ENCODE measurements at regions not wholly inside any gene's neighbourhood (a gene's known extent, or its start where the extent isn't known, plus 50 kb on each side); places are given as distances from the start of the nearest gene placed in this dataset.

DNA sequence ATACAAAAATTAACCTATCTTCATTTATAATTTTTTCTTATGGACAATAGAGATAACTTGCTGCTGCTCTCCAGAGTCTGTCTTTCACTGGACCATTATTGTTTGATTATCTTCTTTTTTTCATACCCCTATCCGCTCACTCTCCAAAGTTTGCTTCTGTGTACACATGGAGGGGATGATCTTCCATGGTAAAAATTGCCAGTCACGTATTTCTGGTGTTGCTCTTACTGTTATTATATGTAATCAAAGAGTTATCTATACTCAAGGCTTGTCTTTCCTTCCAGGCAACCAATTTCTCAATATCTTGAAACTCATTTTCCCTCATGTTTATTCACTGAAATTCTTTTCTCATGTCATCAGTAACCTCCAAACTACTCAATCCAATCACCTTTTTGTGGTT is 817.8 kb upstream of the NECTIN3 start:
- Mint-ChIP-seq H3K9me3 (peaks cover 0 to 5% (median 0%) of the 10 kb centered on the region in 3 donors), H3K27ac (no peak overlapping the region), H3K4me3 (no peak overlapping the region), H3K36me3 (no peaks in the 10 kb centered on the region), H3K4me1 (no peaks in the 10 kb centered on the region), H3K27me3 (peaks cover 0 to 5% of the 10 kb centered on the region in 2 donors)
- H3K4me1 ChIP-seq (ENCODE audit: control insufficient read depth in 1 of 2, extremely low read depth in 1 of 2, insufficient read depth in 2 of 2, low read length in 2 of 2) = no peaks in the 10 kb centered on the region
- H3K27me3 ChIP-seq (replicated peaks in 1 of 2; ENCODE audit: control insufficient read depth in 2 of 2, extremely low read depth in 1 of 2, insufficient read depth in 2 of 2, low read length in 1 of 2) = no peaks in the 10 kb centered on the region
- H3K4me3 ChIP-seq (ENCODE audit: control insufficient read depth in 1 of 2, extremely low read depth in 1 of 2, low read length in 1 of 2) = no peak overlapping the region
- CTCF ChIA-PET = no interaction called here
- no peaks in the 10 kb centered on the region for H3K36me3 ChIP-seq (ENCODE audit: control insufficient read depth in 2 of 2, extremely low read depth in 1 of 2, insufficient read depth in 1 of 2, low read length in 1 of 2)
- ATAC-seq (replicated peaks in 1 of 4) (no peak), DNase-seq (no peak)
- H3K27ac ChIP-seq (ENCODE audit: low read length) = no peak overlapping the region
- POLR2A ChIA-PET = no interaction called here
- H3K9me3 ChIP-seq = no peaks in the 10 kb centered on the region
- WGBS (ENCODE audit: insufficient coverage) = no CpG with 5 or more reads among the region's 2 CpGs

DNA sequence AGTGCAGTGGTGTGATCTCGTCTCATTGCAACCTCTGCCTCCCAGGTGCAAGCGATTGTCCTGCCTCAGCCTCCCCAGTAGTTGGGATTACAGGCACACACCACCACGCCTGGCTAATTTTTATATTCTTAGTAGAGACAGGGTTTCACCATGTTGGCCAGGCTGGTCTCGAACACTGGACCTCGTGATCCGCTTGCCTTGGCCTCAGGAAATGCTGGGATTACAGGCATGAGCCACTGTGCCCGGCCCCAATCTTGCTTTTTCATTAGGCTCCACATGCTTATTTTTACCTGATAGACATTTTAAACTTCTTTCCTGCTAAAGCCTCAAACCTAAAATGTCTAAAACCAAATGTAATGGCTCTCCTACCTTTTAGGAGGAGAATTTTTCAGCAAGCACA is 817.0 kb upstream of the NECTIN3 start:
- Mint-ChIP-seq H3K4me1 (no peaks in the 10 kb centered on the region), H3K4me3 (no peak overlapping the region), H3K27ac (no peak overlapping the region), H3K27me3 (peaks cover 0 to 7% of the 10 kb centered on the region in 2 donors), H3K9me3 (peaks cover 0 to 5% (median 0%) of the 10 kb centered on the region in 3 donors), H3K36me3 (no peaks in the 10 kb centered on the region)
- ChIA-PET CTCF (no interaction called here), POLR2A (no interaction called here)
- no peaks in the 10 kb centered on the region for H3K9me3 ChIP-seq
- H3K27me3 ChIP-seq (replicated peaks in 1 of 2; ENCODE audit: control insufficient read depth in 2 of 2, extremely low read depth in 1 of 2, insufficient read depth in 2 of 2, low read length in 1 of 2) = no peaks in the 10 kb centered on the region
- DNase-seq (no peak), ATAC-seq (replicated peaks in 1 of 4) (no peak)
- no peak overlapping the region for H3K27ac ChIP-seq (ENCODE audit: low read length)
- H3K4me1 ChIP-seq (ENCODE audit: control insufficient read depth in 1 of 2, extremely low read depth in 1 of 2, insufficient read depth in 2 of 2, low read length in 2 of 2) = no peaks in the 10 kb centered on the region
- WGBS (ENCODE audit: insufficient coverage) = 94% methylated on average over 4 of the region's 7 CpGs
- H3K36me3 ChIP-seq (ENCODE audit: control insufficient read depth in 2 of 2, extremely low read depth in 1 of 2, insufficient read depth in 1 of 2, low read length in 1 of 2) = no peaks in the 10 kb centered on the region
- no peak overlapping the region for H3K4me3 ChIP-seq (ENCODE audit: control insufficient read depth in 1 of 2, extremely low read depth in 1 of 2, low read length in 1 of 2)

DNA sequence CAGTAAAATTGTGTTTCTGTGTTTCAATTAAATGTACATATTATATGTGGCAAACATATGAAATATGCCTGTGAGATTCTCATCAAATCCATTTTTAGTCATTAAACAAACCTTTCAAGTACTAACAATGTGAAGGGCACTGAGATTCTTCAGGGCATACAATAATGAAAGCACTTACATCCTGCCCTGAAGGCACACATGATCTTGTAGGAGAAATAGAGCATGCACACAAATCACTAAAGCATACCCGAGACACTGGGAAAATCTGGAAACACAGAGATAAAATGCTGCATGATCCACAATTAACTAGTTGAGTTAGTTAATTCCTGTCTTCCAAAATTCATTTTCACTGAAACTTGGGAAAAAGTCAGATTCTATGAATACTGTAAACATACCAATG is 810.5 kb upstream of the NECTIN3 start:
- DNase-seq (no peak), ATAC-seq (replicated peaks in 1 of 4) (no peak)
- no peak overlapping the region for H3K27ac ChIP-seq (ENCODE audit: low read length)
- H3K4me1 Mint-ChIP-seq = no peaks in the 10 kb centered on the region
- no peaks in the 10 kb centered on the region for H3K4me1 ChIP-seq (ENCODE audit: control insufficient read depth in 1 of 2, extremely low read depth in 1 of 2, insufficient read depth in 2 of 2, low read length in 2 of 2)
- H3K9me3 ChIP-seq = no peaks in the 10 kb centered on the region
- H3K4me3 ChIP-seq (ENCODE audit: control insufficient read depth in 1 of 2, extremely low read depth in 1 of 2, low read length in 1 of 2) = no peak overlapping the region
- no peaks in the 10 kb centered on the region for H3K36me3 ChIP-seq (ENCODE audit: control insufficient read depth in 2 of 2, extremely low read depth in 1 of 2, insufficient read depth in 1 of 2, low read length in 1 of 2)
- peaks cover 0 to 5% (median 0%) of the 10 kb centered on the region in 3 donors for H3K9me3 Mint-ChIP-seq
- H3K27ac Mint-ChIP-seq = no peak overlapping the region
- H3K27me3 ChIP-seq (replicated peaks in 1 of 2; ENCODE audit: control insufficient read depth in 2 of 2, extremely low read depth in 1 of 2, insufficient read depth in 2 of 2, low read length in 1 of 2) = no peaks in the 10 kb centered on the region
- H3K27me3 Mint-ChIP-seq = peaks cover 0 to 7% of the 10 kb centered on the region in 2 donors
- no peaks in the 10 kb centered on the region for H3K36me3 Mint-ChIP-seq
- WGBS (ENCODE audit: insufficient coverage) = no CpG with 5 or more reads among the region's 1 CpG
- POLR2A ChIA-PET = no interaction called here
- no peak overlapping the region for H3K4me3 Mint-ChIP-seq
- CTCF ChIA-PET = no interaction called here

DNA sequence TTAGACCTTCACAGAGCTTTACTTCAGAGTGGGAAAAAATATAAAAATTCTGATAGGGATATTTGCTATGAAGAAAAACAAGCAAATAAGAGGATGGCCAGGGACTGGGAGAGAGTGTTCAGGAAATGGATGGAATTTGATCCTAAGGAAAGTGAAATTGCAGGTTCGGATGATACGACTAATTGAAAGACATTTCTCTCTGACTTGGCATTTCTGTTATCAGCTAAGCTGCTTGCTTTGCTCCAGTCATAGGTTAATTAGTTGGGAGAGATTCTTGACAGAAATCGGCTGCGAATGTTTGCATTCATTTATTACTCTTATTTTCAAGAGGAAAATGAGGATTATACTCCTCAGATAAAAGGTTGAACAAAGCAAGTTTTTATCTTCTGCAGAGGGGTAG is 808.7 kb upstream of the NECTIN3 start:
- Mint-ChIP-seq H3K27me3 (peaks cover 0 to 5% of the 10 kb centered on the region in 2 donors), H3K9me3 (peaks cover 0 to 4% (median 0%) of the 10 kb centered on the region in 3 donors), H3K4me1 (no peaks in the 10 kb centered on the region), H3K27ac (no peak overlapping the region), H3K36me3 (no peaks in the 10 kb centered on the region), H3K4me3 (no peak overlapping the region)
- no peak for ATAC-seq (replicated peaks in 1 of 4)
- POLR2A ChIA-PET = no interaction called here
- H3K27me3 ChIP-seq (replicated peaks in 1 of 2; ENCODE audit: control insufficient read depth in 2 of 2, extremely low read depth in 1 of 2, insufficient read depth in 2 of 2, low read length in 1 of 2) = no peaks in the 10 kb centered on the region
- H3K9me3 ChIP-seq = no peaks in the 10 kb centered on the region
- H3K4me3 ChIP-seq (ENCODE audit: control insufficient read depth in 1 of 2, extremely low read depth in 1 of 2, low read length in 1 of 2) = no peak overlapping the region
- H3K27ac ChIP-seq (ENCODE audit: low read length) = no peak overlapping the region
- no peaks in the 10 kb centered on the region for H3K36me3 ChIP-seq (ENCODE audit: control insufficient read depth in 2 of 2, extremely low read depth in 1 of 2, insufficient read depth in 1 of 2, low read length in 1 of 2)
- DNase-seq = no peak
- CTCF ChIA-PET = no interaction called here
- no peaks in the 10 kb centered on the region for H3K4me1 ChIP-seq (ENCODE audit: control insufficient read depth in 1 of 2, extremely low read depth in 1 of 2, insufficient read depth in 2 of 2, low read length in 2 of 2)
- 100% methylated on average over 1 of the region's 4 CpGs for WGBS (ENCODE audit: insufficient coverage)

DNA sequence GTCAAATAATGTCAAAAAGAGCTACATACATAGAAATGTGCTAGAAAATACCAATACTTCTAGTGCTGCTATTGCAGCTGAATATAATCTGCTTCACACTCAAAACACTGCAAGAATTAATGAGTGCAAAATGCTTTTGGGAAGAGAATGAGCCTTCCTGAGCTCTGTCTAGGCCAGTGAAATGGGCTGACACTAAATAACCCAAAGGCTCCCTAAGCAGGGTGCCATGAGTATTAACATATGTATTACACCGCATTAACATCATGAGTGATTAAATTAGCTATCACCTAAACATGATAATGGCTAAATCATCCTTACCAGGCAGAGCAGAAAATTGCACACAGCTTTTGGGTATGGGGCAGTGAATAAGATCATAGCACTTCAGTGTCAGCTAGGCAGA is 806.3 kb upstream of the NECTIN3 start:
- no peaks in the 10 kb centered on the region for H3K9me3 ChIP-seq
- Mint-ChIP-seq H3K4me3 (no peak overlapping the region), H3K9me3 (no peaks in the 10 kb centered on the region), H3K27ac (no peak overlapping the region), H3K27me3 (no peaks in the 10 kb centered on the region), H3K36me3 (no peaks in the 10 kb centered on the region), H3K4me1 (no peaks in the 10 kb centered on the region)
- no peaks in the 10 kb centered on the region for H3K36me3 ChIP-seq (ENCODE audit: control insufficient read depth in 2 of 2, extremely low read depth in 1 of 2, insufficient read depth in 1 of 2, low read length in 1 of 2)
- POLR2A ChIA-PET = no interaction called here
- no peak overlapping the region for H3K4me3 ChIP-seq (ENCODE audit: control insufficient read depth in 1 of 2, extremely low read depth in 1 of 2, low read length in 1 of 2)
- no peak overlapping the region for H3K27ac ChIP-seq (ENCODE audit: low read length)
- WGBS (ENCODE audit: insufficient coverage) = no CpG with 5 or more reads among the region's 1 CpG
- no peaks in the 10 kb centered on the region for H3K27me3 ChIP-seq (replicated peaks in 1 of 2; ENCODE audit: control insufficient read depth in 2 of 2, extremely low read depth in 1 of 2, insufficient read depth in 2 of 2, low read length in 1 of 2)
- H3K4me1 ChIP-seq (ENCODE audit: control insufficient read depth in 1 of 2, extremely low read depth in 1 of 2, insufficient read depth in 2 of 2, low read length in 2 of 2) = no peaks in the 10 kb centered on the region
- ATAC-seq (replicated peaks in 1 of 4) (no peak), DNase-seq (no peak)
- CTCF ChIA-PET = no interaction called here

DNA sequence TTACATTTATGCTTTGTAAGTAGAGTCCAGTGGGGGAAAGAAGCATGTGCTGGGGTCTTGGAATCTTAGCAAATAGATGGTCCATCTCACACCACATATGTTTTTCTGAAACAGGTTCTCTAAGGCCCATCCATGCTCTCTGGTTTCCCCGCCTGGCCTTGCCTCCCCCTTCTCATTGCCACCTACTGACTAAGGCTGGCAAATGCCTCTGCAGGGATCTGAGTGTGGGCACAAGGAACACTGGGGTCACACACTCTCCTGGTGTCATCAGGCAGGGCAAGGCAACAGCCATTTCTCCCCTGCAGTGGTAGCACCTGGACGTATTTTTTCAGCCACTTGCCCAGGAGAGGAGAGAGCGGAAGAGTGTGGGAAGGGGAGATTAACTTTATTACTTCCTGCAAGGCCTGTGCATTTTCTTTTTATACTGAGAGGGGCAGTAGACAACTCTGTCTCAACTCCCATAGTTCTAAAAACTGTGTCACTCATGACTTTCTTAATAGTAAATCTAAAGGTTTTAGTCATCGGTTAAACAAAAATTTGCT is 804.2 kb upstream of the NECTIN3 start:
- 71% methylated on average over 1 of the region's 4 CpGs for WGBS (ENCODE audit: insufficient coverage)
- CTCF ChIA-PET = no interaction called here

DNA sequence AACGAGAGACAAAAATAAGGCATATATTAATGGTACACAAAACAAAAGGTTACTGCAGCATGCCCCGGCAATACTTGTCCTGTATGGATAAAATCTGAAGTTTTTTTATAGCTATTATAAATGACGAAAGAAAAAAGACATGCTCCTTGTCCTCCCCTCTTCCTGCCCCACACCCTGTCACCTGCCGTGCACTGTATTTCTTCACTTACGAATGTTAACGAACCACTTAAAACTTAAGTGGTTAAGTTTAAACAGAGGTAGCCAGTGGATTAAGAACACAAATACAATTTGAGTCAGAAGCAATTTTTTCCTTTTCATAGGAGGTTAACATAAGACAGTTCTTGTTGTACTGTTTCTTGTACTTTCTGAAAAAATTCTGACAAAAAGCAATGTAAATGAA is 799.1 kb upstream of the NECTIN3 start:
- H3K9me3 ChIP-seq = no peaks in the 10 kb centered on the region
- Mint-ChIP-seq H3K36me3 (no peaks in the 10 kb centered on the region), H3K27ac (no peak overlapping the region), H3K9me3 (no peaks in the 10 kb centered on the region), H3K4me3 (no peak overlapping the region), H3K4me1 (no peaks in the 10 kb centered on the region), H3K27me3 (peaks cover 0 to under 1% of the 10 kb centered on the region in 2 donors)
- no peaks in the 10 kb centered on the region for H3K36me3 ChIP-seq (ENCODE audit: control insufficient read depth in 2 of 2, extremely low read depth in 1 of 2, insufficient read depth in 1 of 2, low read length in 1 of 2)
- POLR2A ChIA-PET = interaction anchor here in 1 of 2 donors (1.0 kb wide), 1 partner anchor 20 kb away, joined by 3 read pairs; no protein-coding TSS in a partner anchor
- CTCF ChIA-PET = no interaction called here
- no peak for ATAC-seq (replicated peaks in 1 of 4)
- no peak for DNase-seq
- H3K27ac ChIP-seq (ENCODE audit: low read length) = no peak overlapping the region
- H3K27me3 ChIP-seq (replicated peaks in 1 of 2; ENCODE audit: control insufficient read depth in 2 of 2, extremely low read depth in 1 of 2, insufficient read depth in 2 of 2, low read length in 1 of 2) = no peaks in the 10 kb centered on the region
- WGBS (ENCODE audit: insufficient coverage) = no CpG with 5 or more reads among the region's 6 CpGs
- H3K4me1 ChIP-seq (ENCODE audit: control insufficient read depth in 1 of 2, extremely low read depth in 1 of 2, insufficient read depth in 2 of 2, low read length in 2 of 2) = no peaks in the 10 kb centered on the region
- no peak overlapping the region for H3K4me3 ChIP-seq (ENCODE audit: control insufficient read depth in 1 of 2, extremely low read depth in 1 of 2, low read length in 1 of 2)

More for the DNA sequence above, 804.2 kb upstream of the NECTIN3 start:
- no peaks in the 10 kb centered on the region for H3K9me3 Mint-ChIP-seq
- POLR2A ChIA-PET = no interaction called here
- Histone ChIP-seq H3K27ac (ENCODE audit: low read length) (no peak overlapping the region), H3K4me3 (ENCODE audit: control insufficient read depth in 1 of 2, extremely low read depth in 1 of 2, low read length in 1 of 2) (no peak overlapping the region), H3K27me3 (replicated peaks in 1 of 2; ENCODE audit: control insufficient read depth in 2 of 2, extremely low read depth in 1 of 2, insufficient read depth in 2 of 2, low read length in 1 of 2) (no peaks in the 10 kb centered on the region), H3K4me1 (ENCODE audit: control insufficient read depth in 1 of 2, extremely low read depth in 1 of 2, insufficient read depth in 2 of 2, low read length in 2 of 2) (no peaks in the 10 kb centered on the region), H3K36me3 (ENCODE audit: control insufficient read depth in 2 of 2, extremely low read depth in 1 of 2, insufficient read depth in 1 of 2, low read length in 1 of 2) (no peaks in the 10 kb centered on the region), H3K9me3 (no peaks in the 10 kb centered on the region)
- no peak overlapping the region for H3K4me3 Mint-ChIP-seq
- no peaks in the 10 kb centered on the region for H3K36me3 Mint-ChIP-seq
- H3K27me3 Mint-ChIP-seq = no peaks in the 10 kb centered on the region
- ATAC-seq (replicated peaks in 1 of 4) (no peak), DNase-seq (no peak)
- H3K4me1 Mint-ChIP-seq = no peaks in the 10 kb centered on the region
- no peak overlapping the region for H3K27ac Mint-ChIP-seq
